ENCODE measurements at regions not wholly inside any gene's neighbourhood (a gene's known extent, or its start where the extent isn't known, plus 50 kb on each side); places are given as distances from the start of the nearest gene placed in this dataset.
A peak's percentile ranks its signal among the peaks of the same experiment; 100 is the strongest.
"Not testable (repeated sequence)": the region's sequence is repeated elsewhere in the genome, so short reads cannot be mapped to it uniquely, and the experiment has no call there.

DNA sequence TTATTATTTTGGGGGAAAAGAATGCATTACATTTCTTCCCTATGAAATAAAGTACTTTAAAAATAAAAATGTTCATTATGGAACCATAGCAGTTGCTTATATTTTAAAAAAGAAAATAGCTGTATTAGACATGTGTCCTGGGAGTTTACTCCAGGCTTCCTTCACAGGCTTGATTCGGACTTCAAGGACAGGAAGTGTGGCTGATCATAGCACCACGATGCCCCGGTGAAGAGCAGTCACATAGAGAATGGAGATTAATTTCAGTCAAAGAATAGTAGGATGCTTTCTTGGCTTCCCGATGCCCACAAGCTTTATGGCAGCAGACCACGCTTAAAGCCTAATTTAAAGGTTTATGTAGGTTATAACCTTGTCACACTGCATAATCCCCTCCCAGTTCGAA lies 125.1 kb downstream of the NPIPB5 start:
- H3K4me3 ChIP-seq: no peak overlapping the region
- no peaks in the 10 kb centered on the region for H3K36me3 ChIP-seq (ENCODE audit: insufficient read depth in 1 of 2, low read depth in 1 of 2)
- H3K4me1 ChIP-seq: no peaks in the 10 kb centered on the region
- TF ChIP-seq, protein P1, sequence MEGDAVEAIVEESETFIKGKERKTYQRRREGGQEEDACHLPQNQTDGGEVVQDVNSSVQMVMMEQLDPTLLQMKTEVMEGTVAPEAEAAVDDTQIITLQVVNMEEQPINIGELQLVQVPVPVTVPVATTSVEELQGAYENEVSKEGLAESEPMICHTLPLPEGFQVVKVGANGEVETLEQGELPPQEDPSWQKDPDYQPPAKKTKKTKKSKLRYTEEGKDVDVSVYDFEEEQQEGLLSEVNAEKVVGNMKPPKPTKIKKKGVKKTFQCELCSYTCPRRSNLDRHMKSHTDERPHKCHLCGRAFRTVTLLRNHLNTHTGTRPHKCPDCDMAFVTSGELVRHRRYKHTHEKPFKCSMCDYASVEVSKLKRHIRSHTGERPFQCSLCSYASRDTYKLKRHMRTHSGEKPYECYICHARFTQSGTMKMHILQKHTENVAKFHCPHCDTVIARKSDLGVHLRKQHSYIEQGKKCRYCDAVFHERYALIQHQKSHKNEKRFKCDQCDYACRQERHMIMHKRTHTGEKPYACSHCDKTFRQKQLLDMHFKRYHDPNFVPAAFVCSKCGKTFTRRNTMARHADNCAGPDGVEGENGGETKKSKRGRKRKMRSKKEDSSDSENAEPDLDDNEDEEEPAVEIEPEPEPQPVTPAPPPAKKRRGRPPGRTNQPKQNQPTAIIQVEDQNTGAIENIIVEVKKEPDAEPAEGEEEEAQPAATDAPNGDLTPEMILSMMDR (IDR thresholded peaks at IDR 0.05): no peak
- 24 to 26% (median 24%) methylated on average over 6 of the region's 6 CpGs for WGBS, 3 donors
- H3K27me3 ChIP-seq (ENCODE audit: insufficient read depth in 3 of 3, low read length in 2 of 3): peaks cover 0 to 6% (median 0%) of the 10 kb centered on the region in 3 donors
- H3K27ac ChIP-seq: no peak overlapping the region
- DNase-seq (no peak), ATAC-seq (no peak)
- intact Hi-C loops (cut with DNase I): no loop called here
- no peaks in the 10 kb centered on the region for H3K9me3 ChIP-seq

DNA sequence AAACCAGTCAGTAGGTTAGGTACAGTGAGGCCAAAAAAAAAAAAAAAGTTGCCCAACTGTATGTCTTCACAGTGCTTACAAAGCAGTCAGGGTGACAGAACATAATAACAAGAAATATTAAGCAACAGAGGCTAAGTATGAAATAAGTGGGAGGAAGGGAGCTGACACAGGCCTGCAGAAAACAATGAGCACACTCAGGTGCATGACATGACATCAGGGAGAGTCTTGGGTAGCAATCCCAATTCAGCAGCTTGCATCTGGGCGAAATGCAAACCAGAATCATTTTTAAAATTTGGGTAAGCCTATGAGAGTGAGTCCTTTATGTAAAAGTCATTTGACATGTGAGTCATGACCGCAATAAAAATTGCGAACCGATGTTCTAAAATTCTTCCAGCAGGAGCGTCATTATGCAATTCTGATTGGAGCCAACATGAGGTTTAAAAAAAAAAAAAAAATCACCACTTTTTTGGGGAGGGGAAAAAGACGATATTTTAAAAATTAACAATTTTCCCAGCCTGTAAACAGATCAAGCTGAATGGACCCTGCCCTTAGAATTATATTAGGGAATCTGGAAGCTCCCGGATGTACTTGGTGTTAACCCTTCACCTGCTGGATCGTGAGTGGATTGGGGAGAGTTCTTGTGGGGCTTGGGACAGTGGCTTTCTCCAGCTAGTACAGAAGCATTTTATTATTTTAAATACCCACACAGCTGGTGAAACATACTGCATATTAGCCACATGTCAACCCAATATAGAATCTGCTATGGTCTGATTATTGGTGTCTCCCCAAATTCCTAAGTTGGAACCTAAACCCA lies 127.9 kb downstream of the NPIPB5 start:
- Histone ChIP-seq H3K9me3 (no peaks in the 10 kb centered on the region), H3K4me3 (no peak overlapping the region), H3K36me3 (ENCODE audit: insufficient read depth in 1 of 2, low read depth in 1 of 2) (no peaks in the 10 kb centered on the region), H3K27me3 (ENCODE audit: insufficient read depth in 3 of 3, low read length in 2 of 3) (peaks cover 0 to 6% (median 2%) of the 10 kb centered on the region in 3 donors), H3K27ac (no peak overlapping the region), H3K4me1 (no peaks in the 10 kb centered on the region)
- intact Hi-C loops (cut with DNase I): no loop called here
- DNase-seq (no peak), ATAC-seq (peak in 1 of 4 donors; percentile 26)
- TF ChIP-seq, protein P1 (IDR thresholded peaks at IDR 0.05): no peak
- WGBS, 3 donors: 64 to 68% (median 67%) methylated on average over 8 of the region's 8 CpGs

DNA sequence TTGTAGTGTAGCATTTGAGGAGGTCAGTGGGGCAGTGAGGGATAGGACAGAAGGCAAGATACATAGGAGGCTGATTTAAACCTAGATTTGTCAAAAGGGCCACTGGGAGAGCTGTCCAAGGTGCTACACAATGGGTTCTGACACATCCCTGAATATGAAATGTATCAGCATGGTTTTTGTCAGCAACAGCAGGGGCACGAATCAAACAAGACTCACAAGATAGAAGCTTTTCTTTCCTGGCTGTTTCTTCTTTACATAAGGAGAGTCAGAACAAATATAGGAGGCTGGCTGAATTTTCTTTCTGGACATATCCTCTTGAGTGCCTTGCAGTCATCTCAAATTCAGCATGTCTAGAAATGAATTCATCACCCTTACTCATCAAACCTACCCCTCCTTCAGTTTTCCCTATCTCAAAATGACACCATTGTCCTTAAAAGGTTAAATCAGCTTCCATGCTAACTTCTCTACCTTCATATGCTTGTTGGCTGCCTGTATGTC lies 130.5 kb downstream of the NPIPB5 start:
- Histone ChIP-seq H3K27ac (no peak overlapping the region), H3K27me3 (ENCODE audit: insufficient read depth in 3 of 3, low read length in 2 of 3) (peaks cover 2 to 12% (median 8%) of the 10 kb centered on the region in 3 donors), H3K9me3 (no peaks in the 10 kb centered on the region), H3K36me3 (ENCODE audit: insufficient read depth in 1 of 2, low read depth in 1 of 2) (no peaks in the 10 kb centered on the region), H3K4me3 (no peak overlapping the region), H3K4me1 (no peaks in the 10 kb centered on the region)
- WGBS, 3 donors: 27 to 39% (median 32%) methylated on average over 1 of the region's 1 CpG
- DNase-seq (no peak), ATAC-seq (no peak)
- intact Hi-C loops (cut with DNase I): no loop called here
- TF ChIP-seq, protein P1 (IDR thresholded peaks at IDR 0.05): no peak

DNA sequence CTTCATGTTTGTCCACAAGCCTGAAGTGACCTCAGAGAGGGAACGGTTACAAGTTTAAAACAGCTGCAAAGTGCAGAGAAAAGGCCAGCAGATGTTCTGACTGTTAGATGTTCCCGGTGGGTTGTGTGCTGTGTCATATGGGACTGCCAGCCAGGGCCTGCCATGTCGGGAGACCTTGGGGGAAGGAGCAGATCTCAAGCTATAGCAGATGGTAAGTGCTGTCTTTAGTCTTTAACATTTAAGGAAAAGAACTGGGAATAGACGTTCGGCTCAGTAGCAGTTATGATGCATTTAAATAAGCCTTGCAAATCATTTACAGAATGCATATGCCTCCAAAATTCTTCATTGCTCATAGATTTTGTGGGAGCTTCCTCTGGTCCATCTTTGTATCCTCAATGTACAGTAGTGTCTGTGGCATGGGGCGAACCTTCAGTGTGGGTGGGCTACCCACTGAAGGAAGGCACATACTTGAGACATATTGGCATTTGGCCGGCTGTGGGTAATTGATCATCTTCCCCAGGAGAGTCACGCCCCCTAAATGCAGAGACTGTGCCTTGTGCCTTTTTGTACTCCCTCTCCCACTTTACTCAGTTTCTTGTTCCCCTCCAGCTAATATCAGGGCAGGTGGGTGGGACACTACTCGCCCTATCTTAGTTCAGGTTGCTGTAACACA lies 131.9 kb downstream of the NPIPB5 start:
- 52 to 60% (median 57%) methylated on average over 9 of the region's 9 CpGs for WGBS, 3 donors
- Histone ChIP-seq H3K4me3 (no peak overlapping the region), H3K4me1 (no peaks in the 10 kb centered on the region), H3K27ac (no peak overlapping the region), H3K27me3 (ENCODE audit: insufficient read depth in 3 of 3, low read length in 2 of 3) (peaks cover 2 to 14% (median 11%) of the 10 kb centered on the region in 3 donors), H3K36me3 (ENCODE audit: insufficient read depth in 1 of 2, low read depth in 1 of 2) (no peaks in the 10 kb centered on the region), H3K9me3 (no peaks in the 10 kb centered on the region)
- DNase-seq (no peak), ATAC-seq (no peak)
- TF ChIP-seq, protein P1 (IDR thresholded peaks at IDR 0.05): no peak
- intact Hi-C loops (cut with DNase I): no loop called here

DNA sequence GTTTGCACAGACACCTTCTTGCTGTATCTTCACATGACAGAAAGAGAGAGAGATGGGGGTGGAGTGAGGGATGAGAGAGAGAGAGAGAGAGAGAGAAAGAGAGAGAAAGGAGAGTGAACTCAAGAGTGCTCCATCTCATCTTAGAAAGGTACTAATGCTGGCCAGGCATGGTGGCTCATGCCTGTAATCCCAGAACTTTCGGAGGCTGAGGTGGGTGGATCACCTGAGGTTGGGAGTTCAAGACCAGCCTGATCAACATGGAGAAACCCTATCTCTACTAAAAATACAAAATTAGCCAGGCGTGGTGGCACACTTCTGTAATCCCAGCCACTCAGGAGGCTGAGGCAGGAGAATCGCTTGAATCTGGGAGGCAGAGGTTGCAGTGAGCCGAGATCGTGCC lies 132.5 kb downstream of the NPIPB5 start:
- WGBS, 3 donors: 88 to 92% (median 89%) methylated on average over 5 of the region's 5 CpGs
- ATAC-seq; DNase-seq; intact Hi-C loops (cut with DNase I); H3K4me1 ChIP-seq; H3K36me3 ChIP-seq (ENCODE audit: insufficient read depth in 1 of 2, low read depth in 1 of 2); H3K27ac ChIP-seq; H3K9me3 ChIP-seq; H3K4me3 ChIP-seq: not testable (repeated sequence)
- H3K27me3 ChIP-seq (ENCODE audit: insufficient read depth in 3 of 3, low read length in 2 of 3): peaks cover 2 to 19% (median 15%) of the 10 kb centered on the region in 3 donors
